H9 (cell line): ENCODE measurements at regions not wholly inside any gene's neighbourhood (a gene's known extent, or its start where the extent isn't known, plus 50 kb on each side); places are given as distances from the start of the nearest gene placed in this dataset.

ENCODE experiments used
- DNase-seq: peaks from one replicate; pipeline ENCODE4 v3.0.0-alpha.2; 2017
- H2AFZ ChIP-seq: one replicate; pipeline ENCODE4 v1.6.1; 2013; ENCODE audit warnings: mild to moderate bottlenecking, low read length, control low read depth, moderate library complexity
- H2AK5ac ChIP-seq: 2 replicates; pipeline ENCODE4 v1.6.1; 2013; ENCODE audit warnings: low read length, control low read depth, mixed read lengths; ENCODE audit not compliant: insufficient read length
- H2BK120ac ChIP-seq: one replicate; pipeline ENCODE4 v1.6.1; 2013; ENCODE audit warnings: low read depth, mild to moderate bottlenecking, low read length, control low read depth, inconsistent platforms; ENCODE audit not compliant: poor library complexity, severe bottlenecking
- H2BK12ac ChIP-seq: 2 replicates; pipeline ENCODE4 v1.6.1; 2013; ENCODE audit warnings: low read length, control low read depth, mixed read lengths, low read depth; ENCODE audit not compliant: insufficient read length
- H2BK15ac ChIP-seq: 2 replicates; pipeline ENCODE4 v1.6.1; 2013; ENCODE audit warnings: low read depth, low read length, control low read depth
- H2BK20ac ChIP-seq: one replicate; pipeline ENCODE4 v1.6.1; 2013; ENCODE audit warnings: low read depth, mild to moderate bottlenecking, low read length, control low read depth, inconsistent platforms; ENCODE audit not compliant: poor library complexity, severe bottlenecking
- H2BK5ac ChIP-seq: 2 replicates; pipeline ENCODE4 v1.6.1; 2013; ENCODE audit warnings: low read length, control low read depth, mixed read lengths; ENCODE audit not compliant: insufficient read length
- H3K14ac ChIP-seq: 2 replicates; pipeline ENCODE4 v1.6.1; 2013; ENCODE audit warnings: low read length, control low read depth; ENCODE audit not compliant: insufficient read depth
- H3K18ac ChIP-seq: 2 replicates; pipeline ENCODE4 v1.6.1; 2013; ENCODE audit warnings: low read depth, mild to moderate bottlenecking, mixed read lengths, low read length, control low read depth; ENCODE audit not compliant: insufficient read length
- H3K23ac ChIP-seq: 2 replicates; pipeline ENCODE4 v1.6.1; 2013; ENCODE audit warnings: low read length, control low read depth, mixed read lengths, low read depth; ENCODE audit not compliant: insufficient read length
- H3K23me2 ChIP-seq: 2 replicates; pipeline ENCODE4 v1.6.1; 2013; ENCODE audit warnings: low read depth, mild to moderate bottlenecking, mixed read lengths, low read length, control low read depth; ENCODE audit not compliant: insufficient read length, poor library complexity, severe bottlenecking
- H3K27ac ChIP-seq: 2 replicates; pipeline ENCODE4 v1.5.1; 2013; ENCODE audit warnings: low read length, control low read depth, mixed read lengths, low read depth; ENCODE audit not compliant: insufficient read length
- H3K27me3 ChIP-seq: 2 replicates; pipeline ENCODE4 v1.6.1; 2013; ENCODE audit warnings: low read length, control low read depth, inconsistent platforms; ENCODE audit not compliant: insufficient read depth
- H3K4ac ChIP-seq: 2 replicates; pipeline ENCODE4 v1.6.1; 2013; ENCODE audit warnings: low read depth, mild to moderate bottlenecking, control low read depth, inconsistent platforms, low read length, moderate library complexity
- H3K4me1 ChIP-seq: 2 replicates; pipeline ENCODE4 v1.6.1; 2013; ENCODE audit warnings: low read length, control low read depth, inconsistent platforms; ENCODE audit not compliant: insufficient read depth
- H3K4me2 ChIP-seq: 2 replicates; pipeline ENCODE4 v1.6.1; 2013; ENCODE audit warnings: low read length, control low read depth, mixed read lengths; ENCODE audit not compliant: insufficient read length, insufficient read depth
- H3K56ac ChIP-seq: 2 replicates; pipeline ENCODE4 v1.6.1; 2013; ENCODE audit warnings: low read depth, mild to moderate bottlenecking, mixed read lengths, low read length, control low read depth; ENCODE audit not compliant: insufficient read length
- H3K79me1 ChIP-seq: 2 replicates; pipeline ENCODE4 v1.6.1; 2013; ENCODE audit warnings: low read depth, mild to moderate bottlenecking, moderate library complexity, low read length, control low read depth, inconsistent platforms; ENCODE audit not compliant: insufficient read depth, poor library complexity, severe bottlenecking
- H3K79me2 ChIP-seq: 2 replicates; pipeline ENCODE4 v1.6.1; 2013; ENCODE audit warnings: low read length, control low read depth, inconsistent platforms; ENCODE audit not compliant: insufficient read depth
- H3K9ac ChIP-seq: 2 replicates; pipeline ENCODE4 v1.6.1; 2013; ENCODE audit warnings: low read length, control low read depth, mixed read lengths; ENCODE audit not compliant: insufficient read length; ENCODE audit errors: extremely low read depth
- H3K9me3 ChIP-seq: one replicate; pipeline ENCODE4 v1.6.1; 2013; ENCODE audit warnings: low read depth, low read length, inconsistent platforms; ENCODE audit not compliant: control insufficient read depth
- H3T11ph ChIP-seq: one replicate; pipeline ENCODE4 v1.6.1; 2013; ENCODE audit warnings: mild to moderate bottlenecking, low read length, control low read depth, inconsistent platforms
- H4K20me1 ChIP-seq: one replicate; pipeline ENCODE4 v1.6.1; 2013; ENCODE audit not compliant: control insufficient read depth, insufficient read length, insufficient read depth
- H4K5ac ChIP-seq: 2 replicates; pipeline ENCODE4 v1.6.1; 2013; ENCODE audit warnings: low read depth, mild to moderate bottlenecking, mixed read lengths, low read length, control low read depth; ENCODE audit not compliant: insufficient read length
- H4K8ac ChIP-seq: replicated peaks from 2 replicates; pipeline ENCODE4 v1.6.1; 2013; ENCODE audit warnings: low read length, control low read depth, mixed read lengths, low read depth; ENCODE audit not compliant: insufficient read length
- H4K91ac ChIP-seq: 2 replicates; pipeline ENCODE4 v1.6.1; 2013; ENCODE audit warnings: low read depth, mild to moderate bottlenecking, moderate library complexity, mixed read lengths, low read length, control low read depth; ENCODE audit not compliant: insufficient read length
- H3K27ac Mint-ChIP-seq, 3 experiments: 2 replicates in 2 of 3; 3 replicates in 1 of 3; pipeline ENCODE4 v1.8.0; 2020 to 2021; ENCODE audit warnings: mixed read lengths in 3 of 3, mild to moderate bottlenecking in 1 of 3, moderate library complexity in 1 of 3
- H3K27me3 Mint-ChIP-seq: 2 replicates; pipeline ENCODE4 v1.8.0; 2021; ENCODE audit warnings: low read depth, mild to moderate bottlenecking, moderate library complexity, mixed read lengths
- H3K36me3 Mint-ChIP-seq, 3 experiments: 2 replicates in 2 of 3; 3 replicates in 1 of 3; pipeline ENCODE4 v1.8.0; 2020 to 2021; ENCODE audit warnings: low read depth in 3 of 3, mixed read lengths in 3 of 3; ENCODE audit not compliant: insufficient read depth in 1 of 3
- H3K4me1 Mint-ChIP-seq, 2 experiments: 2 replicates each; pipeline ENCODE4 v1.8.0; 2020; ENCODE audit warnings: mixed read lengths in 2 of 2
- H3K4me3 Mint-ChIP-seq, 2 experiments: 2 replicates in 1 of 2; 3 replicates in 1 of 2; pipeline ENCODE4 v1.8.0; 2020 to 2021; ENCODE audit warnings: mild to moderate bottlenecking in 2 of 2, mixed read lengths in 2 of 2, moderate library complexity in 1 of 2
- H3K9me3 Mint-ChIP-seq, 2 experiments: 2 replicates in 1 of 2; 3 replicates in 1 of 2; pipeline ENCODE4 v1.8.0; 2020; ENCODE audit warnings: mild to moderate bottlenecking in 2 of 2, mixed read lengths in 2 of 2, moderate library complexity in 1 of 2
- WGBS: extraction: QIAGEN DNeasy Blood & Tissue Kit; methylation state at CpG from one replicate; pipeline ENCODE4 v1.1.7; 2013; ENCODE audit warnings: missing lambda C conversion rate, low lambda C conversion rate, mixed read lengths; ENCODE audit not compliant: insufficient read length; ENCODE audit errors: extremely low coverage; 5-methylcytosine and 5-hydroxymethylcytosine counted together
- TF ChIP-seq, protein P1 (sequence below): fragments of 200-600 bp; sonication (generic); conservative IDR thresholded peaks from 3 replicates; pipeline ENCODE4 v1.8.0; 2021; ENCODE audit warnings: antibody characterized with exemption, mild to moderate bottlenecking

- Histone ChIP-seq H3K4me1 (no peaks in the 10 kb centered on the region), H3T11ph (no peak overlapping the region), H4K5ac (no peak overlapping the region), H3K4ac (no peak overlapping the region), H3K27ac (no peak overlapping the region), H3K23me2 (no peaks in the 10 kb centered on the region), H2AFZ (no peak overlapping the region), H2BK120ac (no peak overlapping the region), H3K27me3 (no peaks in the 10 kb centered on the region), H2BK15ac (no peak overlapping the region), H3K18ac (no peak overlapping the region), H3K9me3 (no peaks in the 10 kb centered on the region), H3K9ac (no peak overlapping the region), H3K14ac (no peak overlapping the region), H3K79me2 (no peaks in the 10 kb centered on the region), H4K20me1 (no peaks in the 10 kb centered on the region), H2BK12ac (no peak overlapping the region), H2BK5ac (no peak overlapping the region), H4K8ac (no peak overlapping the region), H2BK20ac (no peak overlapping the region), H3K4me2 (no peak overlapping the region), H2AK5ac (no peak overlapping the region), H3K79me1 (no peaks in the 10 kb centered on the region), H3K23ac (no peak overlapping the region), H3K56ac (no peak overlapping the region), H4K91ac (no peak overlapping the region)
- H3K9me3 Mint-ChIP-seq = peaks cover 0 to 4% of the 10 kb centered on the region in 2 experiments; a peak in 3 of 5 replicates
- H3K36me3 Mint-ChIP-seq = no peaks in the 10 kb centered on the region
- WGBS = no CpG with 5 or more reads among the region's 1 CpG
- no peak overlapping the region for H3K4me3 Mint-ChIP-seq
- DNase-seq = no peak
- H3K4me1 Mint-ChIP-seq = peaks cover 1 to 7% of the 10 kb centered on the region in 2 experiments; a peak in 2 of 4 replicates
- H3K27me3 Mint-ChIP-seq = no peaks in the 10 kb centered on the region
- TF ChIP-seq, protein P1, sequence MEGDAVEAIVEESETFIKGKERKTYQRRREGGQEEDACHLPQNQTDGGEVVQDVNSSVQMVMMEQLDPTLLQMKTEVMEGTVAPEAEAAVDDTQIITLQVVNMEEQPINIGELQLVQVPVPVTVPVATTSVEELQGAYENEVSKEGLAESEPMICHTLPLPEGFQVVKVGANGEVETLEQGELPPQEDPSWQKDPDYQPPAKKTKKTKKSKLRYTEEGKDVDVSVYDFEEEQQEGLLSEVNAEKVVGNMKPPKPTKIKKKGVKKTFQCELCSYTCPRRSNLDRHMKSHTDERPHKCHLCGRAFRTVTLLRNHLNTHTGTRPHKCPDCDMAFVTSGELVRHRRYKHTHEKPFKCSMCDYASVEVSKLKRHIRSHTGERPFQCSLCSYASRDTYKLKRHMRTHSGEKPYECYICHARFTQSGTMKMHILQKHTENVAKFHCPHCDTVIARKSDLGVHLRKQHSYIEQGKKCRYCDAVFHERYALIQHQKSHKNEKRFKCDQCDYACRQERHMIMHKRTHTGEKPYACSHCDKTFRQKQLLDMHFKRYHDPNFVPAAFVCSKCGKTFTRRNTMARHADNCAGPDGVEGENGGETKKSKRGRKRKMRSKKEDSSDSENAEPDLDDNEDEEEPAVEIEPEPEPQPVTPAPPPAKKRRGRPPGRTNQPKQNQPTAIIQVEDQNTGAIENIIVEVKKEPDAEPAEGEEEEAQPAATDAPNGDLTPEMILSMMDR = no peak
- no peak overlapping the region for H3K27ac Mint-ChIP-seq
These were observed 1685.3 kb downstream of the STIM2 start for GRCh38 chr4:28545986-28546385.
